K562 (cell line): ENCODE measurements at regions not wholly inside any gene's neighbourhood (a gene's known extent, or its start where the extent isn't known, plus 50 kb on each side); places are given as distances from the start of the nearest gene placed in this dataset.
A peak's percentile ranks its signal among the peaks of the same experiment; 100 is the strongest.

Experiments
- ATAC-seq: fragments of 200-7000 bp; cut with Tn5 transposase; 3 replicates; pipeline ENCODE4 v1.9.1; 2020; ENCODE audit warnings: moderate library complexity
- BruUV-seq: library from RNA; stranded (reverse); fragments of 400-500 nt; replicated peaks from 2 replicates; lab custom pipeline; 2021; lab: Mats Ljungman, UMichigan
- CTCF ChIA-PET: fragments of 300-600 bp; formaldehyde crosslinking; extraction: SDS; loops from one replicate; lab custom pipeline; 2021; ENCODE audit warnings: low intra/inter-chr PET ratio; lab: Yijun Ruan, JAX
- POLR2A ChIA-PET: fragments of 300-600, 350-650 bp; sonication (Branson Sonifier 250); formaldehyde crosslinking; extraction: SDS; loops from one replicate; lab custom pipeline; 2021; ENCODE audit warnings: antibody characterized with exemption, inconsistent platforms; lab: Yijun Ruan, JAX
- DNase-seq, 4 experiments: peaks; one replicate each; pipeline versions ENCODE4 v3.0.0 to v3.0.0-alpha.2; 2011 to 2018; ENCODE audit warnings: low spot score in 3 of 4, mixed read lengths in 3 of 4; ENCODE audit errors: extremely low read depth in 1 of 4
- FAIRE-seq: peaks from 2 replicates; lab custom pipeline; 2011; peaks lifted over from hg19 to GRCh38; lab: Jason Lieb, UNC
- H2AFZ ChIP-seq: 2 replicates; pipeline ENCODE4 v1.6.0; 2011; ENCODE audit warnings: low read depth, low read length, control low read depth, inconsistent platforms
- H3K27ac ChIP-seq: fragments of 200-600 bp; 3 replicates; pipeline ENCODE4 v1.8.0; 2011; ENCODE audit warnings: low read depth, mild to moderate bottlenecking, control low read depth, inconsistent platforms, low read length, moderate library complexity, mixed read lengths; ENCODE audit errors: extremely low read depth
- H3K27me3 ChIP-seq, 2 experiments: fragments of 300-600 bp in 1 of 2; 2 replicates in 1 of 2; 3 replicates in 1 of 2; pipeline versions ENCODE4 v1.6.0 to v1.8.0; 2011; ENCODE audit warnings: inconsistent platforms in 2 of 2, low read length in 2 of 2, mild to moderate bottlenecking in 1 of 2, mixed read lengths in 1 of 2, moderate library complexity in 1 of 2; ENCODE audit not compliant: control insufficient read depth in 2 of 2, insufficient read depth in 2 of 2
- H3K36me3 ChIP-seq: fragments of 300-600 bp; 3 replicates; pipeline ENCODE4 v1.8.0; 2011; ENCODE audit warnings: mild to moderate bottlenecking, low read length, inconsistent platforms; ENCODE audit not compliant: control insufficient read depth, insufficient read depth
- H3K4me1 ChIP-seq, 2 experiments: fragments of 200-600 bp in 1 of 2; replicated peaks in 1 of 2; 2 replicates in 1 of 2; 3 replicates in 1 of 2; pipeline versions ENCODE4 v1.5.1 to v1.8.0; 2011; ENCODE audit warnings: inconsistent platforms in 2 of 2, low read length in 2 of 2, mild to moderate bottlenecking in 1 of 2, mixed read lengths in 1 of 2, moderate library complexity in 1 of 2; ENCODE audit not compliant: control insufficient read depth in 2 of 2, insufficient read depth in 2 of 2
- H3K4me2 ChIP-seq: 2 replicates; pipeline ENCODE4 v1.6.1; 2011; ENCODE audit warnings: low read length, control low read depth, inconsistent platforms, mixed read lengths; ENCODE audit not compliant: insufficient read depth
- H3K4me3 ChIP-seq: fragments of 200-600 bp; sonication (generic), shearing (Covaris generic); 2 replicates; pipeline ENCODE4 v1.5.1; 2016; ENCODE audit warnings: control low read depth, inconsistent platforms
- H3K79me2 ChIP-seq: fragments of 200-600 bp; 3 replicates; pipeline ENCODE4 v1.8.0; 2011; ENCODE audit warnings: low read length, inconsistent platforms; ENCODE audit not compliant: control insufficient read depth, insufficient read depth
- H3K9ac ChIP-seq, 2 experiments: 2 replicates each; pipeline versions ENCODE4 v1.6.0 to v1.6.1; 2011; ENCODE audit warnings: low read depth in 2 of 2, low read length in 2 of 2, control low read depth in 1 of 2, inconsistent platforms in 1 of 2, mild to moderate bottlenecking in 1 of 2, mixed read lengths in 1 of 2; ENCODE audit not compliant: insufficient read depth in 1 of 2
- H3K9me1 ChIP-seq: one replicate; pipeline ENCODE4 v1.6.0; 2011; ENCODE audit warnings: inconsistent platforms, mild to moderate bottlenecking, low read length, moderate library complexity; ENCODE audit not compliant: control insufficient read depth, insufficient read depth
- H3K9me3 ChIP-seq: replicated peaks from 2 replicates; pipeline ENCODE4 v1.5.1; 2011; ENCODE audit warnings: low read depth, low read length, inconsistent platforms; ENCODE audit not compliant: control insufficient read depth, insufficient read depth
- H4K20me1 ChIP-seq: replicated peaks from 2 replicates; pipeline ENCODE4 v1.6.1; 2011; ENCODE audit warnings: low read length, inconsistent platforms, mixed read lengths; ENCODE audit not compliant: control insufficient read depth, insufficient read depth
- EGR1 ChIP-seq: fragments of 450-650 bp; conservative IDR thresholded peaks from 2 replicates; pipeline ENCODE4 v1.6.1; 2017; ENCODE audit warnings: mild to moderate bottlenecking
- MAFF ChIP-seq: IDR thresholded peaks from 2 replicates; pipeline ENCODE4 v1.6.1; 2012; ENCODE audit warnings: low read length, improper control_type of control experiment
- TRIM24 ChIP-seq, 2 experiments: fragments of 450-650 bp; IDR thresholded peaks; 2 replicates each; pipeline ENCODE4 v1.6.1; 2016
- XRCC5 ChIP-seq: fragments of 200-400 bp; formaldehyde crosslinking; IDR thresholded peaks from 2 replicates; pipeline ENCODE4 v1.6.1; 2017; ENCODE audit warnings: low read depth, mild to moderate bottlenecking, low read length
- ZNF165 ChIP-seq: fragments of 250-450 bp; sonication (Bioruptor Pico); IDR thresholded peaks from 2 replicates; pipeline ENCODE4 v1.4.0; 2020; ENCODE audit warnings: borderline replicate concordance
- ZNF561 ChIP-seq: fragments of 450-650 bp; formaldehyde crosslinking; conservative IDR thresholded peaks from 2 replicates; pipeline ENCODE4 v1.4.0; 2020; ENCODE audit warnings: mild to moderate bottlenecking, moderate library complexity
- WGBS: fragments of 100-300 bp; shearing (Covaris generic); methylation state at CpG from one replicate; pipeline ENCODE4 v1.1.6; 2016; ENCODE audit warnings: low coverage, mixed read lengths; ENCODE audit not compliant: insufficient coverage; ENCODE audit errors: missing lambda C conversion rate; 5-methylcytosine and 5-hydroxymethylcytosine counted together
- in situ Hi-C: fragments of 300-500 bp; cut with MboI; formaldehyde crosslinking; loops from 4 replicates; pipeline ENCODE4 v1.15.0; 2018; ENCODE audit warnings: inconsistent platforms, mixed read lengths
- intact Hi-C: fragments of 100-400 bp; cut with micrococcal nuclease; formaldehyde crosslinking; loops from 2 replicates; pipeline ENCODE4 v1.14.2; 2022

DNA sequence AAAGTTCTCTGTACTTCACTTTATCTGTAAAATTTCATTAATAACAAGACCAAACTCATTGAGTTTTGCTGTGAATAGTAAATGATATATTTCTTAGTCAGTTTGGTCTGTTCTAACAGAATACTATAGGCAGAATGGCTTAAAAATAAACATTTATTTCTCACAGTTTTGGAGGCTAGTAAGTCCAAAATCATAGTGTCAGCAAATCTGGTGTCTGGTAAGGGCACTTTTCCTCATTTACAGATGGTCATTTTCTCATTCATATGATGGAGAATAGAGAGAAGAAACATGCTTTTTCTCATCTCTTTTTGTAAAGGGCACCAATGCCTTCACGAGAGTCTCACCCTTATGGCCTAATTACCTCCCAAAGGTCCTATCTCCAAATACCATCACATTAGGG is 415.1 kb downstream of the FAM133A start:
- in situ Hi-C loops = no loop called here
- no peak for FAIRE-seq
- Histone ChIP-seq H3K27ac (no peak overlapping the region), H3K27me3 (no peaks in the 10 kb centered on the region), H2AFZ (no peak overlapping the region), H3K9ac (no peak overlapping the region)
- intact Hi-C loops = no loop called here
- TF ChIP-seq ZNF165 (CRISPR knock-in tag) (no peak), MAFF (0 out of 2 replicates have a peak, but pooled peaks have one; percentile 18)
- TF ChIP-seq, all 486 proteins: peak for 1
- Histone ChIP-seq H3K9me1 (no peaks in the 10 kb centered on the region), H3K4me1 (no peaks in the 10 kb centered on the region), H4K20me1 (no peaks in the 10 kb centered on the region), H3K4me3 (no peak overlapping the region), H3K9me3 (no peaks in the 10 kb centered on the region), H3K36me3 (no peaks in the 10 kb centered on the region), H3K79me2 (no peaks in the 10 kb centered on the region), H3K4me2 (no peak overlapping the region)
- CTCF ChIA-PET = no interaction called here
- DNase-seq (no peak), ATAC-seq (no peak)
- no TSS peak for BruUV-seq
- 0% methylated on average over 1 of the region's 1 CpG for WGBS
- POLR2A ChIA-PET = no interaction called here

DNA sequence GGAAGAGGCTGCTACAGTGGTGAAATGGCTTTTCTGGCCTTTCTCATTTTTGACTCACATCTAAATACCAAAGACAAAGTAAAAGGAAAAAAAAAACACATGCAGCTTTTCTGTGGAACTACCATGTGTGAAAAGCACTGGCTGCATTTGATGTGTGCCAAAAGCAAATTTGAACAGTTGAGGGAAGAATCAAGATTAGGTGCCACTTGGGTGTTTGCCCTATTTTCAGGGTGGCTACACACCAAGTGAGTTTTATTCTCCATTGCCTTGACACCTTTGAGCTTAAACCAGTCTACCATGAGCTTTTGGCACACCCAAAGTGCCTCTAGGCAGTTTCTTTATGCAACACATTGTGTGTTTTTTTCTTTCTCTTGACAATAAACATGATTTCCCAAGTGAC is 423.9 kb downstream of the FAM133A start:
- Histone ChIP-seq H2AFZ (no peak overlapping the region), H3K9ac (no peak overlapping the region), H3K36me3 (no peaks in the 10 kb centered on the region), H4K20me1 (no peaks in the 10 kb centered on the region), H3K27ac (no peak overlapping the region), H3K4me1 (no peaks in the 10 kb centered on the region), H3K4me3 (no peak overlapping the region), H3K79me2 (no peaks in the 10 kb centered on the region), H3K4me2 (no peak overlapping the region), H3K9me3 (no peaks in the 10 kb centered on the region), H3K27me3 (no peaks in the 10 kb centered on the region), H3K9me1 (no peaks in the 10 kb centered on the region)
- POLR2A ChIA-PET = no interaction called here
- CTCF ChIA-PET = no interaction called here
- in situ Hi-C loops (no loop called here), intact Hi-C loops (no loop called here)
- FAIRE-seq (no peak), ATAC-seq (no peak), DNase-seq (no peak)
- no peak for TF ChIP-seq ZNF561
- TF ChIP-seq EGR1 = no peak
- no peak for TF ChIP-seq XRCC5
- TF ChIP-seq TRIM24 (IDR thresholded peaks at IDR 0.05) = no peak
- no TSS peak for BruUV-seq
